ENCODE measurements at regions not wholly inside any gene's neighbourhood (a gene's known extent, or its start where the extent isn't known, plus 50 kb on each side); places are given as distances from the start of the nearest gene placed in this dataset.

DNA sequence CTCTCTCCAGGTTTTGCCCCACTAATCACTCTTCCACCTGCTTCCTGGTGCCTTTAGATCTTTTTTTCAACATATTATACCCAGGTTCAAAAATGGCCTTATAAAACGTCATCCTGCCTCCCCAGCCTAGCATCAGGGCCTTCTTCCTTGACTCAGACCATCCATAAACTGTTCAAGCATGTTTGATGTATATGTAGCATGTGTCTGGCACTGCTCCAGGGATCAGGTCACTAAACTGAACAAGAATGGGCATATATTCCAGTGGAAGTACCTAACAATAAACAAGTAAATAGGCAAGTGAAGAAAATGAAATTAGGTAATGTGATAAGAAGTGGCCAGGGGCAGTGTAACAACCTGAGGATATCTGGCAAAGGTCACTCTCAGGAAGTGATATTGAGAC lies 141.2 kb downstream of the TRIB2 start:
- TF ChIP-seq EZH2phosphoT487 (IDR thresholded peaks at IDR 0.05; ENCODE audit: low read depth) = no peak
- no peak for TF ChIP-seq CTCF (IDR thresholded peaks at IDR 0.05; ENCODE audit: low read depth, low read length)

Measured in OCI-LY3 (cell line).